GM21825 (cell line): ENCODE measurements at regions not wholly inside any gene's neighbourhood (a gene's known extent, or its start where the extent isn't known, plus 50 kb on each side); places are given as distances from the start of the nearest gene placed in this dataset.
"Not testable (repeated sequence)": the region's sequence is repeated elsewhere in the genome, so short reads cannot be mapped to it uniquely, and the experiment has no call there.

Experiments
- ATAC-seq: cut with Tn5 transposase; IDR thresholded peaks from one replicate; pipeline ENCODE4 v1.9.1; 2021; ENCODE audit warnings: mild to moderate bottlenecking, moderate library complexity; ENCODE audit not compliant: unreplicated experiment

DNA sequence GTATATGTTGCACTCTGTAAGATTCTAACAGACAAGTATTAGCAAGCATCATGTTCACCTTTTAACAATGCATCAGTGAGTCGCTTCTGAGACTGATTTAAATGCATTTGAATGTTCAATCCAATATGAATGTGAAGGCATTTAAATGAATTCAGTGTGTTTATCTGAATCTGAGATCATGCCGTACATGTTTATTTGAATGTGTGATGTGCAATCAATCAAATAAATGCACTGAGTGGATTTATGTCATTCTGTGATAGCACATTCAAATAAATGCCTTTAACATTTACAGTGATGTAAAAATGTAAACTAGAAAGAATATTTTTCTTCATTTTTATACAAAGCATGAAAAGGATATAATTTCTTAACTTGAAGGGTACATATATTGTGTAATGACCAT is 1063.5 kb upstream of the NUDT12 start:
- no peak for ATAC-seq

DNA sequence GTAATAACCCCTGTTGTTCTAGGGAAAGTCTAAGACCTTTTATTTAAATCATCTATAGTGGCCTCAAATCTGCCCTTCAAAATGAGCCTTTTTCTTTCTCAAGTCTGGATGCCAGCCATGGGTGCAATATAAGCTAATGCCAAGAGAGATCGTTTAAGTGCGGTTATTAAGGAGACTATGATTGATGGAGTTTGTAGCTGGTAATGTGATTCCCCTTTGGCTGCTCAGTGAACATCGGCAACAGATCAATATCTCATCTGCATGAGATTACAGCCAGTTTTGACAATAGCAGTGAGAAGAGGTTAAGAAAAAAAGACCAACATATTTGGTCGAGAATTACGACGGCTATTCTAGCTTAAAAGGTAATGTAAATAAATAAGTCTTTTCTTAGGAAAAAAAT is 1049.4 kb upstream of the NUDT12 start:
- no peak for ATAC-seq

DNA sequence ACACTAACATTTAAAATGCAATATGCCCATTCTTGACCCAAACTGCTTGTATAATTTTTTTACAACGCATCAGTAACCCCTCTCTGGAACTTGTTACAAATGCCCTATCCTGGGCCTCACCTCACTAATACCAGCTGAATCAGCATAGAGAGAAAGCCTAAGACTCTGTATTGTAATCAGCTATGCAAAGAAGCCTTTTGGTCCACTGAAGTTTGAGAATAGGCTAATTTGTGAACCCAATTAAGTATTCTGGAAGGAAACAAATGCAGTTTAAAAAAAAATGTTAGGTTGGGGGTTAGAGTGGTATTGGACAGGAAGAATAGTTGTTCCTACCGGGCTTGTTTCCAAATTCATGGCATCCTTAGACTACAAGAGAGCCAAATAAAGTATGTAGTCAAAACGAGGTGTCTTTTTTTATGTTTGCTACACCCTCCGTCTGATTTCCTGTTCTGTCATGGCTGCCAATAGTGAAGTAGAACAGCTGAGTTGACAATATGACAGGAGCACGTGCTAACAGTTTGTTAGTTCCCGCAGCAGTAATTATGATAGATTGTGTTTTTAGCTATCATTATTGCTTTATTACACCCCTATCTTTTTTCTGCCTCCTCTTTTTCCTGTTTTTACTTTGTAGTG is 1048.7 kb upstream of the NUDT12 start:
- no peak for ATAC-seq

- ATAC-seq, result no peak
These were observed 1043.8 kb upstream of the NUDT12 start for GRCh38 chr5:104606258-104606829.

DNA sequence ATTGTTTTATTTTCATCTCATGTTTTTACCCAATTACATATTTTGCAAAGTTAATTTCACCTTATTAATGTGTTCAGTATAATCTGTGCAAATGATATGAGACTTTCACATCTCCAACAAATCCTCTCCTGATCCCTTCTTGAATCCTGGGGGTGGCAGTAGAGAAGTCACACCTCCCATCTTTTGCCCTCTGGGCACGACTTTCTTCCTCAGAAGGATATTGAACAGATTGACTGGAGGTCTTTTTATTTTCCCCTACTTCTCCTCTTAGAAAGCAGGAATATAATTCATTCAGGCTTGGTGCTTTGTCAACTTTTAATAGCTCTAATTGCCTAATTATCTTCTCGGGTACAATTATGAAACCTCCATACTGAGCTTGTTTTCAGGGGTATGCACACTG is 1037.1 kb upstream of the NUDT12 start:
- no peak for ATAC-seq

DNA sequence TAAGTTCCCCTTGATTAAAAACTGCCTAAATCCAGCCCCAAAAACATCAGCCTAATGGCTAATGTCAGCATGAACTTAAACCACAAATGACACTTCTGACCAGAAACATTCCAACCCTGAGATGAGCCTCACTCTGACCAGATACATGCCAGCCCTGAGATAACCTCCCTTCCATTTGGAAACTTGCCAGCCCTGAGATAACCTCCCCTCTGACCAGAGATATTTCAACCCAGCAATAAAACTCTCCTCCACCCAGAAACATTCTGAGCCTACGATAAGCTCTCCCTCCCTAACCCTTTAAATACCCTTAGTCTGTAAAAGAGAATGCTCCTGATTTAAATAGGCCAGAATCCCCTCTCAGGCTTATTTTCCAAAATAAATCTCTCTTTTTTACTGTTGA is 1035.7 kb upstream of the NUDT12 start:
- no peak for ATAC-seq

DNA sequence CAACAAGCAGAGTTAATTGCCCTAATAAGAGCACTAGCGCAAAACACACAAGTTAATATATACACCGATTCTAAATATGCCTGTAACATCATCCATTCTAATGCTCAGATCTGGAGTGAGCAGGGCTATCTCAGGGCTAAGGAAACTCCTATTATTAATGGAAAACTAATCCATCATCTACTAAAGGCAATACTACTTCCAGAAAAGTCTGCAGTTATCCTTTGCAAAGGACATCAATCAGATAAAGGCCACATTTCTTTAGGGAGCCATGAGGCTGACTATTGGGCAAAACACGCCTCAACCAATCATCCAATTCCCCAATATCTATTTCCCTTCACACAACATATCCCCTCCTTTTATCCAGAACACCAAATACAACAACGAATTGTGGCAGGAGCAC is 1032.3 kb upstream of the NUDT12 start:
- ATAC-seq, result no peak

GRCh38 chr5:104576677-104577076 is 1014.1 kb upstream of the NUDT12 start:
- no peak for ATAC-seq

GRCh38 chr5:104573949-104574709 is 1011.5 kb upstream of the NUDT12 start:
- ATAC-seq, result no peak

DNA sequence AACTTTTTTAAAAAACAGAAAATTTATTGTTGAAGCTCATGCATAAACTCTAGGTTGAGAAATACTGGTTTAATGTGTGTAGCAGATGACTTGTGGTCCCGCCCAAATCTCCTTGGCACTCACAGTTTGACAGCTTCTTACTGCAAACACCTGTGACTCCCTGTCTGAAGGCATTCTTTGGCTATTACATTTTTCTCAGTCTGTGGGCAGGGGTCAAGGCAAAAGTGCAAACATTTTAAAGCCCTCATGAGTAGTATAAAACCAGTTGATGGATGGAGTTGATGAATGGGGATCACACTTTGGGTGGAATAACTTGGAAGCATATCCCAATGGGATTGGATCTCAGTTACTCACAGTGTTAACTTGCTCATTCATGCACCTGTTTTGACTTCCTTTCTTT is 1007.0 kb upstream of the NUDT12 start:
- ATAC-seq, result no peak

GRCh38 chr5:104564530-104564929 is 1001.9 kb upstream of the NUDT12 start:
- no peak for ATAC-seq

DNA sequence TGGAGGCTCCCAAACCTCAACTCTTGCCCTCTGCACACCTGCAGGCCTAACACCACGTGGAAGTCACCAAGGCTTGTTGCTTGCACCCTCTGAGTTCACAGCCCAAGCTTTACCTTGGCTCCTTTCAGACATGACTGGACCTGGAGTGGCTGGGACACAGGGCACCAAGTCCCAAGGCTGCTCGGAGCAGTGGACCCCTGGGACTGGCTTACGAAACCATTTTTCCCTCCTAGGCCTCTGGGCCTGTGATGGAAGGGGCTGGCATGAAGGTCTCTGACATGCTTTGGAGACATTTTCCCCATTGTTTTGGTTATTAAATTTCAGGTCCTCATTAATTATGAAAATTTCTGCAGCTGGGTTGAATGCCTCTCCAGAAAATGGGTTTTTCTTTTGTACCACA is 994.4 kb upstream of the NUDT12 start:
- no peak for ATAC-seq

DNA sequence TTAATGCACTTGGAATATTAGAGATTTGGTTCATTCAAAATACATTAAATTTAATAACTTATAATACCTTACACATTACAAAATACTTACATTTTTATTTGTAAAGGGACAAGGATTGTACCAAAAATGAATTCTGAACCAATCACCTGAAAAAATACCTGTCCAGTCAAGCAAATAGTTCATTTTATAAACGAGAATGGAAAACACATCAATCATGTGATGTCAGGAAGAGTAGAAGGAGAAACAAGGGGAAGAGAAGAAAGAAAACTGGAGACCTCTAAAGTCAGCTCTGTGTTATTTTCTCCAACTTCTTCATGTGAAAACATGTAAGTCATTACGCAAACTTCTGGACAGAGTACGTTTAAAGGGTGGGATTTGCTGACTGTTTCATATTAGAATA is 989.0 kb upstream of the NUDT12 start:
- ATAC-seq, result no peak

DNA sequence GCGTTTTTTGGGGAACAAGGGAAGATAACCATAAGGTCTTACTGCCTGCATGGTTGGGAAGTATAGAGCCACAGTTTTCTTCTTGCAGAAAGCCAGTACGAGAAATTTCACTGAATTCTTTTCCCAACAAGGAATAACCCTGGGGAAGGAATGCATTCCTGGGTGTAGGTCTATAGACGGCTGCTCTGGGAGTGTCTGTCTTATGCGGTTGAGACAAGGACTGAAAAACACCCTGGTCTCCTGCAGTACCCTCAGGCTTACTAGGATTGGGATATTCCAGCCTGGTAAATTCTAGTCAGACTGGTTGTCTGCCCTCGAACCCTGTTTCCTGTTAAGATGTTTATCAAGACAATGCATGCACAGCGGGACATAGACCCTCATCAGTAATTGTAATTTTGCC is 984.3 kb upstream of the NUDT12 start:
- ATAC-seq, result not testable (repeated sequence)

DNA sequence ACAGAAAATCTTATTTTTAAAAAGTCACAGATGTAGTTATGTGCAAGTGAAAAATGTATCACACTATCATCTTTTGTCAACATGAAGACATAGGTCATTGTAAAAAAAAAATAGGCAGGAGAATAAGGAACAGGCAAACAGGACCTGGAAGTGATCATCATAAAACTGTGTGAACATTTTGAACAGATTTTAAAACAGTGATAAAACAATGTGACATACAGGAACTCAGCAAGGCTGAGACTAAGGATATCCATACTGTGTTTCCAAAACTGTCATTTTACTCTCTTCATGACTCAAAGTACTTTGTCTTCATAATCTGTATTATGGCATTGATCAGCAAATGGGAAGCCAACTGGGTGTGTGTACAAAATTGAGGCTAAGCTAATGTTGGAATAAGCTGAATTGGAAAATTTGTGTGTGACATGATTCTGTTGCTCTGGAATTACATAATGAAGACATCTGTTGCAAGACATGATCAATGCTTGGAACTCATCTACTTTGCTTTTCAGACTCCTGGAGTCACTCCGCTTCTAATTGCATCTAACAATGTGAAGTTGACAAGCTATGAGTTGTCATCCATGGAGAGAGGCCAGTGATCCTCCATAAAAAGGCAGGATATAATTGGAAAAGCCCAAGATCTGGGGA is 978.7 kb upstream of the NUDT12 start:
- no peak for ATAC-seq

DNA sequence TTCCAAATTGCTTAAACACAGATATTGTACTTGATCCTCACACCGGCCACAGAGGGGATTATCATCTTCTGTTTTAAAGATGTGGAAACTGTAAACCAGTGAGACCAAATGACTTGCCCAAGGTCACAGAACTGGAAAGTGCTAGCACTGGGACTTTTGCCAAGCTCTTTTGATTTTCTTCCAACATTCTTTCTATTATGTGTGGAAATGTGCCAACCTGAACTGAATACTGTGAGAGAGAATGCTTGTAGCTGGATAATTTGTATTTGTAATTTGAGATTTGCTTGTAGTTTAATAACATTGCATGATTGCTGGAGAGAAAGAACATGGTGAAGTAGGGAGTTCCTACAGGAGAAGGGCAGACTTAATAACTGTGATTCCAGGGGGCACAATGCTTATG is 977.9 kb upstream of the NUDT12 start:
- ATAC-seq, result no peak

- ATAC-seq, result no peak
These were observed 977.2 kb upstream of the NUDT12 start for GRCh38 chr5:104539618-104540350.

DNA sequence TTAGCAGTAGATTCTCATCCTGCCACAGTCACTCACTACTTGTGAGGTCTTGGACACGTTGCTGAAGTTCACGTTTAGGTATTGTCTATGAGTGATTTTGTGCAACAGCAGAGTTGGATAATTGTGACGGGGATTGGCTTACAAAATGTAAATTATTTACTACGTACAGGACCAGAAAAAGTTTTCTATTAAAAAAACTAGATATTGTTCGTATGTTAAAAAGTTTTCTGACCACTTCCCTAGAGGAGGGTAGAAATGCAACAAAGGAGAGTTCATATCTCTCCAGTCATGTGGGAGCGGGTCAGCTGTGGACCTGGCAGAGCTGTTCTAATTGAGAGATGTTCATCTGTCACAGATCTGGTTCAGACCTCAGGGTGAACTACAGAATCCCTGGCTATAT is 976.1 kb upstream of the NUDT12 start:
- ATAC-seq, result no peak

DNA sequence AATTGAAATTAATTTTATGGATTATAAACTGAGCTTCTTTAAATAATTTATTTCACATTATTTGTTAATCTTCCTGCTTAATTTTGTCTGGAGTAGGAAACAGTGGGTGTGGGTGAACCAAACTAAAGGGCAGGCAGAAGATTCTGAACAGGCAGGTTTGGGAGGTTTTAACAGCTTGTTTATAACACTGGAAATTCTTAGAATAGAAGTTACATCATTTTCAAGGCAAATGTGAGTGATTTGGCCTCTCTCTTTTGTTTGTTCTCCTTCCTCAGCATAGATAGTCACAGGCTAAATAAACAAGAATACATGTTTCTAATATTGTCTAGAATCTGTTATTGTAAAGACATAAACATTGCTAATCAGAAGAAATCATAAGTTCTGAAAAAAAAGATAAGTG is 970.9 kb upstream of the NUDT12 start:
- no peak for ATAC-seq

DNA sequence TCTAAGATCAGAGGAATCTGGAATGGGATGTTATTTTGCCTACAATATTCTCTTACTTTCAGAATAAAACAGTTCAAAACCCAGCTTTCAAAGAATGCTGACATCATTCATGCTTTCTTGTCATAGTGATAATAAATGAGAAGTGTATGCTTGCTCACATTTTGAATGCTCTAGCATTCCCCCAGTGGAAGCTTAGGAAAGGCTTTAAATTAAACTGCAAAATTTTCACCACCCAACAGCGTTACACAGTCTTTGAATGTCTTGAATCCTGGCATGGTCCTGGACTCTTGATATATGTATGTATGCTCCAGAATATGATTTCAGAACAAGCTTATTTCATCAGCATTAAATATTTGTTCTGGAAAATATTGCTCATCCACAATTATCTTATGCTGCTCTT is 964.3 kb upstream of the NUDT12 start:
- ATAC-seq, result no peak

DNA sequence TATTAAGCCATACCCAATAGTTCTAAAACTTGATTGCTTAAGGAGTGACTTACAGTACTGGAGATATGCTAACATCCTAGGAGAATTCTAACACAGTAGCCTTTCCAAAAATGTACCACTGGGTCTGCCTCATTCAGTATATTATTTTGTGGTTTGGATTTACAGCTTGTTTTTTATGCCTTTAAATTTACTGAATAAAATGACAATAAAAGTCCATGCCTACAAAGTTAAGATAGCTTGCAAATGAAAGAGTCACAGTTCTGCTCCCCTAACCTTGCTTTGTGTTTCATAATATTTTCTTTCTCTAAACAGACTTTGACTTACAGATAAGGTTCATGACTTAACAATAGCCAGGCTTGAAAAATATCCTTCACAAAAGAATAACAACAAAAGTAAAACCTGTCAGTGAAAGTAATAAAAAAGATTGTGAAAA is 951.1 kb upstream of the NUDT12 start:
- ATAC-seq, result no peak
